ENCODE measurements at regions not wholly inside any gene's neighbourhood (a gene's known extent, or its start where the extent isn't known, plus 50 kb on each side); places are given as distances from the start of the nearest gene placed in this dataset.

DNA sequence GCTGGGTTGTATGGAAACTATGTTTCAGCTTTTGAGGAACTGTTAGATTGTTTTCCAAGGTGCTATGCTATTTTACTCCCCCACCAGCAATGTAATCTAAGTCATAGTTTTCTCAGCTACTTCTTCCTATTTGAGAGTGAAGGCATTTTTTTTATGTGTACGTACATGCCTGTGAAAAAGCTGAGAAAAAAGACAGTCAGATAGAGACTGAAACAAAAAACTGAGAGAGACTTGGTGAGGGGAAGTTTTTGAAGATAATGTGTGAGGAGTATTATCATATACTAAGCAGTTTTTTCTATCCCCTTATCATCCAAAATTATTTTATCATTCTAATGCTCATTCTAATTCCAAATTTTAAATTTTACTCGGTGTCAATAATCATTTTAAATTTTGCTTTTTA, 780.0 kb downstream of the BCKDHB start:
- TF ChIP-seq, protein P1, sequence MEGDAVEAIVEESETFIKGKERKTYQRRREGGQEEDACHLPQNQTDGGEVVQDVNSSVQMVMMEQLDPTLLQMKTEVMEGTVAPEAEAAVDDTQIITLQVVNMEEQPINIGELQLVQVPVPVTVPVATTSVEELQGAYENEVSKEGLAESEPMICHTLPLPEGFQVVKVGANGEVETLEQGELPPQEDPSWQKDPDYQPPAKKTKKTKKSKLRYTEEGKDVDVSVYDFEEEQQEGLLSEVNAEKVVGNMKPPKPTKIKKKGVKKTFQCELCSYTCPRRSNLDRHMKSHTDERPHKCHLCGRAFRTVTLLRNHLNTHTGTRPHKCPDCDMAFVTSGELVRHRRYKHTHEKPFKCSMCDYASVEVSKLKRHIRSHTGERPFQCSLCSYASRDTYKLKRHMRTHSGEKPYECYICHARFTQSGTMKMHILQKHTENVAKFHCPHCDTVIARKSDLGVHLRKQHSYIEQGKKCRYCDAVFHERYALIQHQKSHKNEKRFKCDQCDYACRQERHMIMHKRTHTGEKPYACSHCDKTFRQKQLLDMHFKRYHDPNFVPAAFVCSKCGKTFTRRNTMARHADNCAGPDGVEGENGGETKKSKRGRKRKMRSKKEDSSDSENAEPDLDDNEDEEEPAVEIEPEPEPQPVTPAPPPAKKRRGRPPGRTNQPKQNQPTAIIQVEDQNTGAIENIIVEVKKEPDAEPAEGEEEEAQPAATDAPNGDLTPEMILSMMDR (IDR thresholded peaks at IDR 0.05): no peak
- no peak for TF ChIP-seq POLR2A (IDR thresholded peaks at IDR 0.05; ENCODE audit: low read length)
- TF ChIP-seq BHLHE40 (IDR thresholded peaks at IDR 0.05; ENCODE audit: low read depth, low read length): no peak
- TF ChIP-seq EHMT2 (IDR thresholded peaks at IDR 0.05; ENCODE audit: low read depth): no peak
- TF ChIP-seq MAFK (IDR thresholded peaks at IDR 0.05; ENCODE audit: partially characterized antibody): no peak
- no peak for TF ChIP-seq ESRRA (IDR thresholded peaks at IDR 0.05; ENCODE audit: borderline replicate concordance, low read length)
- TF ChIP-seq, protein P2, sequence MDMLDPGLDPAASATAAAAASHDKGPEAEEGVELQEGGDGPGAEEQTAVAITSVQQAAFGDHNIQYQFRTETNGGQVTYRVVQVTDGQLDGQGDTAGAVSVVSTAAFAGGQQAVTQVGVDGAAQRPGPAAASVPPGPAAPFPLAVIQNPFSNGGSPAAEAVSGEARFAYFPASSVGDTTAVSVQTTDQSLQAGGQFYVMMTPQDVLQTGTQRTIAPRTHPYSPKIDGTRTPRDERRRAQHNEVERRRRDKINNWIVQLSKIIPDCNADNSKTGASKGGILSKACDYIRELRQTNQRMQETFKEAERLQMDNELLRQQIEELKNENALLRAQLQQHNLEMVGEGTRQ (IDR thresholded peaks at IDR 0.05): no peak
